ENCODE measurements at regions not wholly inside any gene's neighbourhood (a gene's known extent, or its start where the extent isn't known, plus 50 kb on each side); places are given as distances from the start of the nearest gene placed in this dataset.

- DNase-seq (ENCODE audit: low read depth in 2 of 2): no peak
- no peak overlapping the region for H3K4me3 ChIP-seq (replicated peaks in 1 of 2; ENCODE audit: low read depth in 2 of 2, low read length in 2 of 2)
- no peak for TF ChIP-seq CTCF (IDR thresholded peaks at IDR 0.05; ENCODE audit: low read depth, low read length)
These were observed 345.9 kb upstream of the ITGA1 start for GRCh38 chr5:52441768-52442167.

GRCh38 chr5:52443187-52443586 is 344.5 kb upstream of the ITGA1 start:
- DNase-seq (ENCODE audit: low read depth in 2 of 2): no peak
- no peak for TF ChIP-seq CTCF (IDR thresholded peaks at IDR 0.05; ENCODE audit: low read depth, low read length)
- H3K4me3 ChIP-seq (replicated peaks in 1 of 2; ENCODE audit: low read depth in 2 of 2, low read length in 2 of 2): no peak overlapping the region

GRCh38 chr5:52448111-52448510 is 339.6 kb upstream of the ITGA1 start:
- no peak overlapping the region for H3K4me3 ChIP-seq (replicated peaks in 1 of 2; ENCODE audit: low read depth in 2 of 2, low read length in 2 of 2)
- TF ChIP-seq CTCF (IDR thresholded peaks at IDR 0.05; ENCODE audit: low read depth, low read length): no peak
- no peak for DNase-seq (ENCODE audit: low read depth in 2 of 2)

- TF ChIP-seq CTCF (IDR thresholded peaks at IDR 0.05; ENCODE audit: low read depth, low read length): no peak
- DNase-seq (ENCODE audit: low read depth in 2 of 2): no peak
- no peak overlapping the region for H3K4me3 ChIP-seq (replicated peaks in 1 of 2; ENCODE audit: low read depth in 2 of 2, low read length in 2 of 2)
These were observed 338.2 kb upstream of the ITGA1 start for GRCh38 chr5:52449516-52449915.

- no peak for TF ChIP-seq CTCF (IDR thresholded peaks at IDR 0.05; ENCODE audit: low read depth, low read length)
- no peak for DNase-seq (ENCODE audit: low read depth in 2 of 2)
- no peak overlapping the region for H3K4me3 ChIP-seq (replicated peaks in 1 of 2; ENCODE audit: low read depth in 2 of 2, low read length in 2 of 2)
These were observed 335.6 kb upstream of the ITGA1 start for GRCh38 chr5:52452098-52452497.

- H3K4me3 ChIP-seq (replicated peaks in 1 of 2; ENCODE audit: low read depth in 2 of 2, low read length in 2 of 2): no peak overlapping the region
- no peak for TF ChIP-seq CTCF (IDR thresholded peaks at IDR 0.05; ENCODE audit: low read depth, low read length)
- no peak for DNase-seq (ENCODE audit: low read depth in 2 of 2)
These were observed 334.5 kb upstream of the ITGA1 start for GRCh38 chr5:52453176-52453575.

GRCh38 chr5:52455920-52456319 is 331.8 kb upstream of the ITGA1 start:
- TF ChIP-seq CTCF (IDR thresholded peaks at IDR 0.05; ENCODE audit: low read depth, low read length): no peak
- no peak for DNase-seq (ENCODE audit: low read depth in 2 of 2)
- H3K4me3 ChIP-seq (replicated peaks in 1 of 2; ENCODE audit: low read depth in 2 of 2, low read length in 2 of 2): no peak overlapping the region
